ENCODE measurements at regions not wholly inside any gene's neighbourhood (a gene's known extent, or its start where the extent isn't known, plus 50 kb on each side); places are given as distances from the start of the nearest gene placed in this dataset.

GRCh38 chr20:52098186-52098585, 93.4 kb downstream of the ZFP64 start:
- Histone ChIP-seq H3K4me2 (ENCODE audit: low read length) (no peak overlapping the region), H3K36me3 (ENCODE audit: insufficient read depth, low read length) (no peaks in the 10 kb centered on the region), H2AFZ (ENCODE audit: low read length) (no peak overlapping the region), H3K4me3 (ENCODE audit: low read depth, low read length, poor library complexity, severe bottlenecking) (no peak overlapping the region), H3K79me2 (ENCODE audit: insufficient read depth, low read depth, low read length) (no peaks in the 10 kb centered on the region), H3K4me1 (ENCODE audit: insufficient read depth, low read length, poor library complexity, severe bottlenecking) (no peaks in the 10 kb centered on the region), H3K9me2 (ENCODE audit: insufficient read depth, low read length) (no peaks in the 10 kb centered on the region), H3K27ac (ENCODE audit: low read depth, low read length, poor library complexity, severe bottlenecking) (no peak overlapping the region), H4K20me1 (ENCODE audit: insufficient read depth, low read length) (no peaks in the 10 kb centered on the region), H3K9me3 (ENCODE audit: low read length) (no peaks in the 10 kb centered on the region)
- TF ChIP-seq EZH2phosphoT487 (IDR thresholded peaks at IDR 0.05; ENCODE audit: borderline replicate concordance, low read depth, low read length) (no peak), CTCF (conservative IDR thresholded peaks at IDR 0.05; ENCODE audit: low read length) (no peak)
- intact Hi-C loops (cut with micrococcal nuclease; ENCODE audit: unreplicated experiment) = no loop called here
- ChIA-PET POLR2A (no interaction called here), CTCF (ENCODE audit: unreplicated experiment) (no interaction called here)
- no TSS peak for BruUV-seq (replicated peaks)
- no peak for DNase-seq (ENCODE audit: low spot score)

GRCh38 chr20:52096117-52096516, 95.5 kb downstream of the ZFP64 start:
- H3K79me2 ChIP-seq (ENCODE audit: insufficient read depth, low read depth, low read length) = no peaks in the 10 kb centered on the region
- no TSS peak for BruUV-seq (replicated peaks)
- H2AFZ ChIP-seq (ENCODE audit: low read length) = no peak overlapping the region
- H3K9me2 ChIP-seq (ENCODE audit: insufficient read depth, low read length) = no peaks in the 10 kb centered on the region
- H3K27ac ChIP-seq (ENCODE audit: low read depth, low read length, poor library complexity, severe bottlenecking) = no peak overlapping the region
- no peaks in the 10 kb centered on the region for H3K36me3 ChIP-seq (ENCODE audit: insufficient read depth, low read length)
- DNase-seq (ENCODE audit: low spot score) = no peak
- H3K9me3 ChIP-seq (ENCODE audit: low read length) = no peaks in the 10 kb centered on the region
- ChIA-PET POLR2A (no interaction called here), CTCF (ENCODE audit: unreplicated experiment) (no interaction called here)
- H3K4me1 ChIP-seq (ENCODE audit: insufficient read depth, low read length, poor library complexity, severe bottlenecking) = no peaks in the 10 kb centered on the region
- no peaks in the 10 kb centered on the region for H4K20me1 ChIP-seq (ENCODE audit: insufficient read depth, low read length)
- TF ChIP-seq EZH2phosphoT487 (IDR thresholded peaks at IDR 0.05; ENCODE audit: borderline replicate concordance, low read depth, low read length) = no peak
- TF ChIP-seq CTCF (conservative IDR thresholded peaks at IDR 0.05; ENCODE audit: low read length) = no peak
- H3K4me3 ChIP-seq (ENCODE audit: low read depth, low read length, poor library complexity, severe bottlenecking) = no peak overlapping the region
- intact Hi-C loops (cut with micrococcal nuclease; ENCODE audit: unreplicated experiment) = no loop called here
- no peak overlapping the region for H3K4me2 ChIP-seq (ENCODE audit: low read length)

GRCh38 chr20:52094693-52095092, 96.9 kb downstream of the ZFP64 start:
- BruUV-seq (replicated peaks) = no TSS peak
- H3K36me3 ChIP-seq (ENCODE audit: insufficient read depth, low read length) = no peaks in the 10 kb centered on the region
- H3K79me2 ChIP-seq (ENCODE audit: insufficient read depth, low read depth, low read length) = no peaks in the 10 kb centered on the region
- DNase-seq (ENCODE audit: low spot score) = no peak
- ChIA-PET CTCF (ENCODE audit: unreplicated experiment) (no interaction called here), POLR2A (no interaction called here)
- H2AFZ ChIP-seq (ENCODE audit: low read length) = no peak overlapping the region
- H3K9me2 ChIP-seq (ENCODE audit: insufficient read depth, low read length) = no peaks in the 10 kb centered on the region
- no peaks in the 10 kb centered on the region for H3K4me1 ChIP-seq (ENCODE audit: insufficient read depth, low read length, poor library complexity, severe bottlenecking)
- H3K4me2 ChIP-seq (ENCODE audit: low read length) = no peak overlapping the region
- no peaks in the 10 kb centered on the region for H3K9me3 ChIP-seq (ENCODE audit: low read length)
- intact Hi-C loops (cut with micrococcal nuclease; ENCODE audit: unreplicated experiment) = no loop called here
- no peak for TF ChIP-seq CTCF (conservative IDR thresholded peaks at IDR 0.05; ENCODE audit: low read length)
- TF ChIP-seq EZH2phosphoT487 (IDR thresholded peaks at IDR 0.05; ENCODE audit: borderline replicate concordance, low read depth, low read length) = no peak
- no peak overlapping the region for H3K4me3 ChIP-seq (ENCODE audit: low read depth, low read length, poor library complexity, severe bottlenecking)
- H4K20me1 ChIP-seq (ENCODE audit: insufficient read depth, low read length) = no peaks in the 10 kb centered on the region
- H3K27ac ChIP-seq (ENCODE audit: low read depth, low read length, poor library complexity, severe bottlenecking) = no peak overlapping the region
